Liver (tissue), 8 donors: ENCODE measurements at regions not wholly inside any gene's neighbourhood (a gene's known extent, or its start where the extent isn't known, plus 50 kb on each side); places are given as distances from the start of the nearest gene placed in this dataset.
"Not testable (repeated sequence)": the region's sequence is repeated elsewhere in the genome, so short reads cannot be mapped to it uniquely, and the experiment has no call there.

Experiments
- DNase-seq: peaks from one replicate; pipeline ENCODE4 v3.0.0-alpha.2; 2017; ENCODE audit warnings: low spot score
- H3K27ac ChIP-seq, 2 donors: one replicate each; pipeline ENCODE4 v1.7.0; 2013; ENCODE audit warnings: inconsistent platforms in 2 of 2, low read length in 2 of 2, control low read depth in 1 of 2, low read depth in 1 of 2, mild to moderate bottlenecking in 1 of 2
- H3K27me3 ChIP-seq, 4 donors: one replicate each; pipeline versions ENCODE4 v1.6.1 to v1.7.0; 2013; ENCODE audit warnings: low read length in 3 of 4, inconsistent platforms in 1 of 4, mild to moderate bottlenecking in 1 of 4, moderate library complexity in 1 of 4; ENCODE audit not compliant: control insufficient read depth in 4 of 4, insufficient read depth in 4 of 4
- H3K36me3 ChIP-seq, 4 donors: one replicate each; pipeline versions ENCODE4 v1.6.1 to v1.7.0; 2013; ENCODE audit warnings: low read length in 3 of 4, mild to moderate bottlenecking in 3 of 4, low read depth in 1 of 4, moderate library complexity in 1 of 4; ENCODE audit not compliant: control insufficient read depth in 4 of 4, insufficient read depth in 3 of 4
- H3K4me1 ChIP-seq, 4 donors: one replicate each; pipeline versions ENCODE4 v1.6.1 to v1.7.0; 2013; ENCODE audit warnings: low read length in 3 of 4, mild to moderate bottlenecking in 3 of 4, moderate library complexity in 1 of 4; ENCODE audit not compliant: control insufficient read depth in 4 of 4, insufficient read depth in 4 of 4
- H3K4me3 ChIP-seq, 3 donors: one replicate each; pipeline versions ENCODE4 v1.6.1 to v1.7.0; 2013; ENCODE audit warnings: low read length in 3 of 3, control low read depth in 1 of 3, low read depth in 1 of 3, mild to moderate bottlenecking in 1 of 3
- H3K9ac ChIP-seq, 2 donors: one replicate each; pipeline ENCODE4 v1.7.0; 2013; ENCODE audit warnings: low read length in 2 of 2, mild to moderate bottlenecking in 2 of 2, moderate library complexity in 2 of 2, control low read depth in 1 of 2, low read depth in 1 of 2
- H3K9me3 ChIP-seq, 4 donors: one replicate each; pipeline versions ENCODE4 v1.6.1 to v1.7.0; 2013; ENCODE audit warnings: low read length in 3 of 4; ENCODE audit not compliant: control insufficient read depth in 4 of 4
- ATF3 ChIP-seq: IDR thresholded peaks from 2 replicates; pipeline ENCODE4 v1.6.1; 2016; ENCODE audit warnings: antibody characterized with exemption
- CTCF ChIP-seq: fragments of 150-350 bp; IDR thresholded peaks from 2 replicates; pipeline ENCODE4 v1.5.1; 2017; ENCODE audit warnings: improper control_type of control experiment, low read depth, low read length; ENCODE audit not compliant: missing input control
- GABPA ChIP-seq, 2 donors: IDR thresholded peaks in 1 of 2; conservative IDR thresholded peaks in 1 of 2; 2 replicates each; pipeline ENCODE4 v1.6.1; 2016; ENCODE audit warnings: antibody characterized with exemption in 2 of 2, mild to moderate bottlenecking in 1 of 2, moderate library complexity in 1 of 2
- HNF4A ChIP-seq, 2 donors: conservative IDR thresholded peaks; 2 replicates each; pipeline ENCODE4 v1.6.1; 2016; ENCODE audit warnings: antibody characterized with exemption in 2 of 2, mild to moderate bottlenecking in 2 of 2
- HNF4G ChIP-seq: IDR thresholded peaks from 2 replicates; pipeline ENCODE4 v1.6.1; 2016; ENCODE audit warnings: antibody characterized with exemption
- RXRA ChIP-seq, 2 donors: IDR thresholded peaks; 2 replicates each; pipeline ENCODE4 v1.6.1; 2017 to 2018; ENCODE audit warnings: antibody characterized with exemption in 2 of 2, mild to moderate bottlenecking in 1 of 2
- SP1 ChIP-seq: IDR thresholded peaks from 2 replicates; pipeline ENCODE4 v1.6.1; 2018; ENCODE audit warnings: antibody characterized with exemption, mild to moderate bottlenecking
- TAF1 ChIP-seq: conservative IDR thresholded peaks from 2 replicates; pipeline ENCODE4 v1.6.1; 2016; ENCODE audit warnings: antibody characterized with exemption, mild to moderate bottlenecking
- YY1 ChIP-seq: IDR thresholded peaks from 2 replicates; pipeline ENCODE4 v1.6.1; 2016; ENCODE audit warnings: antibody characterized with exemption, mild to moderate bottlenecking
- ZBTB33 ChIP-seq: IDR thresholded peaks from 2 replicates; pipeline ENCODE4 v1.6.1; 2016; ENCODE audit warnings: antibody characterized with exemption
- WGBS: extraction: QIAGEN DNeasy Blood & Tissue Kit; methylation state at CpG from one replicate; pipeline ENCODE4 v1.1.7; 2013; 5-methylcytosine and 5-hydroxymethylcytosine counted together
- donor health status: healthy.
- donor health status: healthy.
- donor health status: healthy.
- donor health status: healthy.
- donor health status: healthy.

- not testable (repeated sequence) for H3K4me1 ChIP-seq, H3K27me3 ChIP-seq, H3K36me3 ChIP-seq, H3K9ac ChIP-seq, H3K4me3 ChIP-seq, H3K27ac ChIP-seq, H3K9me3 ChIP-seq, DNase-seq
- 73% methylated on average over 3 of the region's 3 CpGs for WGBS
These were observed 144.1 kb downstream of the AKR1D1 start for GRCh38 chr7:138220321-138220720.

GRCh38 chr7:138221388-138221787 is 145.1 kb downstream of the AKR1D1 start:
- DNase-seq, H3K4me3 ChIP-seq, H3K36me3 ChIP-seq, H3K4me1 ChIP-seq, H3K9ac ChIP-seq, H3K27ac ChIP-seq, H3K27me3 ChIP-seq, H3K9me3 ChIP-seq: not testable (repeated sequence)
- 67% methylated on average over 4 of the region's 4 CpGs for WGBS

GRCh38 chr7:138223402-138223879 is 147.2 kb downstream of the AKR1D1 start:
- no peak overlapping the region for H3K4me3 ChIP-seq
- H3K9ac ChIP-seq, result no peak overlapping the region
- WGBS, result 95% methylated on average over 2 of the region's 2 CpGs
- peaks cover 0 to 2% (median 0%) of the 10 kb centered on the region in 4 donors for H3K4me1 ChIP-seq
- DNase-seq, result no peak
- TF ChIP-seq SP1 (no peak), GABPA (IDR thresholded peaks at IDR 0.05 in 1 of 2, conservative IDR thresholded peaks at IDR 0.05 in 1 of 2) (no peak), CTCF (no peak), YY1 (no peak), TAF1 (no peak), RXRA (IDR thresholded peaks at IDR 0.05) (no peak), HNF4G (no peak), HNF4A (conservative IDR thresholded peaks at IDR 0.05) (no peak), ATF3 (no peak), ZBTB33 (no peak)
- no peaks in the 10 kb centered on the region for H3K9me3 ChIP-seq
- no peak overlapping the region for H3K27ac ChIP-seq
- H3K36me3 ChIP-seq, result no peaks in the 10 kb centered on the region
- H3K27me3 ChIP-seq, result no peaks in the 10 kb centered on the region
